B cell (primary cell): ENCODE measurements at regions not wholly inside any gene's neighbourhood (a gene's known extent, or its start where the extent isn't known, plus 50 kb on each side); places are given as distances from the start of the nearest gene placed in this dataset.

Experiments
- ATAC-seq: fragments of 200-7000 bp; cut with Tn5 transposase; one replicate; pipeline ENCODE4 v1.10.0; 2021; ENCODE audit warnings: low read depth, mild to moderate bottlenecking, moderate number of reproducible peaks, moderate library complexity
- CTCF ChIA-PET: fragments of 350-600 bp; sonication (Branson Sonifier 250); formaldehyde crosslinking; loops from one replicate; lab custom pipeline; 2021; ENCODE audit warnings: antibody characterized with exemption, inconsistent platforms; lab: Charles Lee
- POLR2A ChIA-PET: fragments of 350-600 bp; sonication (Branson Sonifier 250); formaldehyde crosslinking; loops from one replicate; lab custom pipeline; 2021; ENCODE audit warnings: antibody characterized with exemption; lab: Charles Lee
- DNase-seq: peaks from one replicate; pipeline ENCODE4 v3.0.0; 2013
- H2AFZ ChIP-seq: 2 replicates; pipeline ENCODE4 v1.6.1; 2012; ENCODE audit warnings: mild to moderate bottlenecking, low read depth, low read length; ENCODE audit not compliant: insufficient read depth, poor library complexity, severe bottlenecking
- H3K27ac ChIP-seq, 2 donors: 1 replicate in 1 of 2; 2 replicates in 1 of 2; pipeline ENCODE4 v1.5.1; 2012 to 2013; ENCODE audit warnings: low read length in 2 of 2, mild to moderate bottlenecking in 2 of 2, moderate library complexity in 1 of 2
- H3K27me3 ChIP-seq, 4 experiments: fragments of 200-600 bp in 1 of 4; sonication (generic) in 1 of 4; replicated peaks in 1 of 4; 1 replicate in 2 of 4; 2 replicates in 2 of 4; pipeline versions ENCODE4 v1.6.1 to v1.7.0; 2013 to 2016; ENCODE audit warnings: low read length in 3 of 4, mild to moderate bottlenecking in 2 of 4, mixed read lengths in 1 of 4, moderate library complexity in 1 of 4; ENCODE audit not compliant: insufficient read depth in 4 of 4, control insufficient read depth in 3 of 4; ENCODE audit errors: control extremely low read depth in 1 of 4
- H3K36me3 ChIP-seq, 2 experiments: replicated peaks in 1 of 2; 1 replicate in 1 of 2; 2 replicates in 1 of 2; pipeline versions ENCODE4 v1.6.1 to v1.7.1; 2013; ENCODE audit warnings: low read length in 1 of 2; ENCODE audit not compliant: insufficient read depth in 2 of 2, control insufficient read depth in 1 of 2; ENCODE audit errors: control extremely low read depth in 1 of 2, extremely low read depth in 1 of 2
- H3K4me1 ChIP-seq, 2 donors: fragments of 200-600 bp in 1 of 2; sonication (generic) in 1 of 2; 1 replicate in 1 of 2; 2 replicates in 1 of 2; pipeline versions ENCODE4 v1.5.1 to v1.6.1; 2013 to 2017; ENCODE audit warnings: low read length in 2 of 2; ENCODE audit not compliant: control insufficient read depth in 2 of 2, insufficient read depth in 2 of 2
- H3K4me2 ChIP-seq: replicated peaks from 2 replicates; pipeline ENCODE3; 2012; ENCODE audit warnings: mild to moderate bottlenecking, low read depth, low read length; ENCODE audit not compliant: poor library complexity, severe bottlenecking
- H3K4me3 ChIP-seq, 5 experiments: fragments of 200-600 bp in 1 of 5; sonication (generic) in 1 of 5; 1 replicate in 3 of 5; 2 replicates in 2 of 5; pipeline versions ENCODE4 v1.5.1 to v1.7.0; 2011 to 2016; ENCODE audit warnings: low read length in 4 of 5, mild to moderate bottlenecking in 4 of 5, low read depth in 2 of 5, control low read depth in 1 of 5, moderate library complexity in 1 of 5; ENCODE audit not compliant: insufficient read depth in 1 of 5; ENCODE audit errors: control extremely low read depth in 1 of 5, extremely low read depth in 1 of 5
- H3K79me2 ChIP-seq: fragments of 200-600 bp; sonication (generic); one replicate; pipeline ENCODE4 v1.6.0; 2016; ENCODE audit warnings: low read length; ENCODE audit not compliant: control insufficient read depth, insufficient read depth
- H3K9ac ChIP-seq: fragments of 200-600 bp; sonication (generic); 2 replicates; pipeline ENCODE4 v1.6.1; 2017; ENCODE audit warnings: mild to moderate bottlenecking, low read length, moderate library complexity
- H3K9me3 ChIP-seq, 3 donors: one replicate each; pipeline versions ENCODE4 v1.6.1 to v1.7.1; 2013; ENCODE audit warnings: low read length in 2 of 3; ENCODE audit not compliant: control insufficient read depth in 2 of 3, insufficient read depth in 1 of 3; ENCODE audit errors: control extremely low read depth in 1 of 3
- H4K20me1 ChIP-seq: 2 replicates; pipeline ENCODE4 v1.6.0; 2012; ENCODE audit warnings: mild to moderate bottlenecking, low read length; ENCODE audit not compliant: insufficient read depth, control insufficient read depth, poor library complexity, severe bottlenecking
- H3K27ac Mint-ChIP-seq: one replicate; pipeline ENCODE4 v1.8.0; 2021; ENCODE audit warnings: mixed read lengths
- H3K27me3 Mint-ChIP-seq: one replicate; pipeline ENCODE4 v1.8.0; 2021; ENCODE audit warnings: mixed read lengths
- H3K4me1 Mint-ChIP-seq: one replicate; pipeline ENCODE4 v1.8.0; 2021; ENCODE audit warnings: mixed read lengths
- H3K4me3 Mint-ChIP-seq: one replicate; pipeline ENCODE4 v1.8.0; 2021; ENCODE audit warnings: mixed read lengths
- H3K9me3 Mint-ChIP-seq: one replicate; pipeline ENCODE4 v1.8.0; 2022; ENCODE audit warnings: mixed read lengths; ENCODE audit not compliant: insufficient read depth
- EZH2 ChIP-seq: IDR thresholded peaks from 2 replicates; pipeline ENCODE4 v1.6.1; 2012; ENCODE audit warnings: borderline replicate concordance, low read depth, mild to moderate bottlenecking, moderate library complexity, low read length; ENCODE audit not compliant: insufficient read depth, poor library complexity, severe bottlenecking
- WGBS: methylation state at CpG from one replicate; pipeline ENCODE4 v1.1.5; 2013; ENCODE audit warnings: missing lambda C conversion rate; ENCODE audit not compliant: insufficient coverage; 5-methylcytosine and 5-hydroxymethylcytosine counted together
- intact Hi-C: fragments of 100-400 bp; cut with micrococcal nuclease; formaldehyde crosslinking; loops from one replicate; pipeline ENCODE4 v1.10.0; 2022
- TF ChIP-seq, protein P1 (sequence below): fragments of 200-600 bp; IDR thresholded peaks from one replicate; pipeline ENCODE4 v1.8.0; 2022; ENCODE audit warnings: antibody characterized with exemption, mild to moderate bottlenecking

GRCh38 chr3:115239717-115240116 is 92.6 kb upstream of the ZBTB20 start:
- Mint-ChIP-seq H3K9me3 (no peaks in the 10 kb centered on the region), H3K27ac (no peak overlapping the region), H3K27me3 (peaks cover 9% of the 10 kb centered on the region), H3K4me1 (no peaks in the 10 kb centered on the region), H3K4me3 (no peak overlapping the region)
- Histone ChIP-seq H3K79me2 (no peaks in the 10 kb centered on the region), H2AFZ (no peak overlapping the region), H3K27ac (no peak overlapping the region), H3K27me3 (no peaks in the 10 kb centered on the region), H3K4me1 (no peaks in the 10 kb centered on the region), H3K36me3 (no peaks in the 10 kb centered on the region), H3K4me2 (no peak overlapping the region), H4K20me1 (no peaks in the 10 kb centered on the region), H3K4me3 (no peak overlapping the region), H3K9ac (no peak overlapping the region), H3K9me3 (no peaks in the 10 kb centered on the region)
- no peak for ATAC-seq
- intact Hi-C loops, result no loop called here
- DNase-seq, result no peak
- POLR2A ChIA-PET, result no interaction called here
- TF ChIP-seq, protein P1, sequence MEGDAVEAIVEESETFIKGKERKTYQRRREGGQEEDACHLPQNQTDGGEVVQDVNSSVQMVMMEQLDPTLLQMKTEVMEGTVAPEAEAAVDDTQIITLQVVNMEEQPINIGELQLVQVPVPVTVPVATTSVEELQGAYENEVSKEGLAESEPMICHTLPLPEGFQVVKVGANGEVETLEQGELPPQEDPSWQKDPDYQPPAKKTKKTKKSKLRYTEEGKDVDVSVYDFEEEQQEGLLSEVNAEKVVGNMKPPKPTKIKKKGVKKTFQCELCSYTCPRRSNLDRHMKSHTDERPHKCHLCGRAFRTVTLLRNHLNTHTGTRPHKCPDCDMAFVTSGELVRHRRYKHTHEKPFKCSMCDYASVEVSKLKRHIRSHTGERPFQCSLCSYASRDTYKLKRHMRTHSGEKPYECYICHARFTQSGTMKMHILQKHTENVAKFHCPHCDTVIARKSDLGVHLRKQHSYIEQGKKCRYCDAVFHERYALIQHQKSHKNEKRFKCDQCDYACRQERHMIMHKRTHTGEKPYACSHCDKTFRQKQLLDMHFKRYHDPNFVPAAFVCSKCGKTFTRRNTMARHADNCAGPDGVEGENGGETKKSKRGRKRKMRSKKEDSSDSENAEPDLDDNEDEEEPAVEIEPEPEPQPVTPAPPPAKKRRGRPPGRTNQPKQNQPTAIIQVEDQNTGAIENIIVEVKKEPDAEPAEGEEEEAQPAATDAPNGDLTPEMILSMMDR, result no peak
- no peak for TF ChIP-seq EZH2
- WGBS, result 100% methylated on average over 1 of the region's 6 CpGs
- CTCF ChIA-PET, result no interaction called here

GRCh38 chr3:115244350-115244749 is 97.3 kb upstream of the ZBTB20 start:
- H3K9me3 Mint-ChIP-seq, result no peaks in the 10 kb centered on the region
- H3K27me3 Mint-ChIP-seq, result peaks cover 11% of the 10 kb centered on the region
- ATAC-seq (no peak), DNase-seq (no peak)
- POLR2A ChIA-PET, result no interaction called here
- Histone ChIP-seq H3K79me2 (no peaks in the 10 kb centered on the region), H3K27me3 (no peaks in the 10 kb centered on the region), H2AFZ (no peak overlapping the region), H3K9me3 (no peaks in the 10 kb centered on the region), H3K27ac (no peak overlapping the region), H3K9ac (no peak overlapping the region), H3K36me3 (no peaks in the 10 kb centered on the region), H3K4me1 (no peaks in the 10 kb centered on the region), H3K4me2 (no peak overlapping the region), H4K20me1 (no peaks in the 10 kb centered on the region), H3K4me3 (no peak overlapping the region)
- intact Hi-C loops, result no loop called here
- H3K4me3 Mint-ChIP-seq, result no peak overlapping the region
- TF ChIP-seq, protein P1, result no peak
- TF ChIP-seq EZH2, result no peak
- 85% methylated on average over 1 of the region's 3 CpGs for WGBS
- CTCF ChIA-PET, result no interaction called here
- H3K4me1 Mint-ChIP-seq, result no peaks in the 10 kb centered on the region
- H3K27ac Mint-ChIP-seq, result no peak overlapping the region
